ENCODE measurements at regions not wholly inside any gene's neighbourhood (a gene's known extent, or its start where the extent isn't known, plus 50 kb on each side); places are given as distances from the start of the nearest gene placed in this dataset.

DNA sequence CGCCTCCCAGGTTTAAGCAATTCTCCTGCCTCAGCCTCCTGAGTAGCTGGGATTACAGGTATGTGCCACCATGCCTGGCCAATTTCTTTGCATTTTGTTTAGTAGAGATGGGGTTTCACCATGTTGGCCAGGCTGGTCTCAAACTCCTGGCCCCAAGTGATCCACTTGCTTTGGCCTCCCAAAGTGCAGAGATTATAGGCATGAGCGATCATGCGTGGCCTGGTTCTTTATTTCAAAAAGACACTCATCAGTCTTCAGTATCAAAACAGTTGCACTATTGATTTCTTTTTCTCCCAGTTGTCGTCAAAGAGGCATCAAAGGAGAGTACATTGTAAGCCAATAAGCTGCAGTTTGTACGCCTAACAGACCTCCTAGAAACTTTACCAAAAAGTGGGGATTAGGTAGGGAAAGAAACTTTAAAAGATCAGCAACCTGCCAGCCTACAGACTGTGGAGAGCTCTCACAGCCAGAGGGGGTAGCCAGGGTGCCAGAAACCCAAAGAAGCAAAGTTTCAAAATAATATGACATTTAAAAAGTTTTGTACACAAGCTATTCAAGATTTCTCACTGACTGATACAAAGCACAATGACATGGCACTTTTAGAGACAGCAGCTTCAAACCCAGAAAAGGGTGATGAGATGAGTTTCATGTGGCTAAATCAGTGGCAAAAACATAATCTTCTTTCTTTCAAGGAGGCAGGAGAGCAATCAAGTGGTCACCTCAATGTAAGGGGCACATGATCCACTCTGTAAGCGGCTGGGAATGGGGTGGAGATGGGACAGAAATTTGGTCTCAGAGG is 83.0 kb upstream of the RALY start:
- Histone ChIP-seq H3K36me3 (replicated peaks; ENCODE audit: low read depth, low read length) (no peaks in the 10 kb centered on the region), H3K79me2 (ENCODE audit: low read length) (no peaks in the 10 kb centered on the region), H2AFZ (ENCODE audit: low read depth, low read length) (no peak overlapping the region), H4K20me1 (ENCODE audit: insufficient read depth, low read length) (no peaks in the 10 kb centered on the region), H3K9me3 (ENCODE audit: insufficient read depth, low read length) (no peaks in the 10 kb centered on the region), H3K27me3 (ENCODE audit: low read depth, low read length) (peaks cover 7% of the 10 kb centered on the region; the same call in 1 of the 2 replicates), H3K4me3 (ENCODE audit: low read length) (no peak overlapping the region), H3K4me2 (ENCODE audit: low read length) (no peak overlapping the region), H3K27ac (ENCODE audit: low read length) (no peak overlapping the region), H3K4me1 (ENCODE audit: low read length) (peaks cover 12% of the 10 kb centered on the region), H3K9ac (ENCODE audit: low read length) (no peak overlapping the region)
- TF ChIP-seq EZH2phosphoT487 (IDR thresholded peaks at IDR 0.05; ENCODE audit: low read depth): no peak
- TF ChIP-seq, protein P1, sequence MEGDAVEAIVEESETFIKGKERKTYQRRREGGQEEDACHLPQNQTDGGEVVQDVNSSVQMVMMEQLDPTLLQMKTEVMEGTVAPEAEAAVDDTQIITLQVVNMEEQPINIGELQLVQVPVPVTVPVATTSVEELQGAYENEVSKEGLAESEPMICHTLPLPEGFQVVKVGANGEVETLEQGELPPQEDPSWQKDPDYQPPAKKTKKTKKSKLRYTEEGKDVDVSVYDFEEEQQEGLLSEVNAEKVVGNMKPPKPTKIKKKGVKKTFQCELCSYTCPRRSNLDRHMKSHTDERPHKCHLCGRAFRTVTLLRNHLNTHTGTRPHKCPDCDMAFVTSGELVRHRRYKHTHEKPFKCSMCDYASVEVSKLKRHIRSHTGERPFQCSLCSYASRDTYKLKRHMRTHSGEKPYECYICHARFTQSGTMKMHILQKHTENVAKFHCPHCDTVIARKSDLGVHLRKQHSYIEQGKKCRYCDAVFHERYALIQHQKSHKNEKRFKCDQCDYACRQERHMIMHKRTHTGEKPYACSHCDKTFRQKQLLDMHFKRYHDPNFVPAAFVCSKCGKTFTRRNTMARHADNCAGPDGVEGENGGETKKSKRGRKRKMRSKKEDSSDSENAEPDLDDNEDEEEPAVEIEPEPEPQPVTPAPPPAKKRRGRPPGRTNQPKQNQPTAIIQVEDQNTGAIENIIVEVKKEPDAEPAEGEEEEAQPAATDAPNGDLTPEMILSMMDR (IDR thresholded peaks at IDR 0.05; ENCODE audit: low read depth, low read length): no peak

DNA sequence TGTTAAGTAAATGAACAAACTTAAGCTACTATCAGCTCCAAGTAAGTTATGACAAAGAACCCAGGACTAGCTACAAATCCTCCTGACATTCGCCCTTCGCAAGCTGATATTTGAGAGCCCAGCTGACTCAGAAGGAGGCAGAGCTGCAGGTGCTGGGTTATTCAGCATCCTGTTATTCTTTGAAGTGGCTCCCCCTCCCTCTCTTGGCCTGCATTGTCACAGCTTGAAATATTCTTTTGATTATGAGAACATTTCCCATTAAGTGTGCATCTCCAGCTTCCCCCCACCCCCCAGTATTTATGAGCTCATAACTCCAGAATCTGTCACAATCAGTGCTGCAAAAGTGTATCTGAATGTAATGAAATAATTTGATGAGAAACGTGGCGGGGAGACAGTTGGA is 78.8 kb upstream of the RALY start:
- no peaks in the 10 kb centered on the region for H3K27me3 ChIP-seq (ENCODE audit: low read depth, low read length)
- H3K9me3 ChIP-seq (ENCODE audit: insufficient read depth, low read length): no peaks in the 10 kb centered on the region
- no peak overlapping the region for H3K9ac ChIP-seq (ENCODE audit: low read length)
- no peak overlapping the region for H2AFZ ChIP-seq (ENCODE audit: low read depth, low read length)
- H3K4me2 ChIP-seq (ENCODE audit: low read length): no peak overlapping the region
- no peak for TF ChIP-seq EZH2phosphoT487 (IDR thresholded peaks at IDR 0.05; ENCODE audit: low read depth)
- TF ChIP-seq, protein P1 (IDR thresholded peaks at IDR 0.05; ENCODE audit: low read depth, low read length): peak; percentile 33
- H3K79me2 ChIP-seq (ENCODE audit: low read length): no peaks in the 10 kb centered on the region
- H3K4me1 ChIP-seq (ENCODE audit: low read length): peaks cover 35% of the 10 kb centered on the region
- no peak overlapping the region for H3K27ac ChIP-seq (ENCODE audit: low read length)
- H4K20me1 ChIP-seq (ENCODE audit: insufficient read depth, low read length): no peaks in the 10 kb centered on the region
- no peak overlapping the region for H3K4me3 ChIP-seq (ENCODE audit: low read length)
- H3K36me3 ChIP-seq (replicated peaks; ENCODE audit: low read depth, low read length): no peaks in the 10 kb centered on the region

DNA sequence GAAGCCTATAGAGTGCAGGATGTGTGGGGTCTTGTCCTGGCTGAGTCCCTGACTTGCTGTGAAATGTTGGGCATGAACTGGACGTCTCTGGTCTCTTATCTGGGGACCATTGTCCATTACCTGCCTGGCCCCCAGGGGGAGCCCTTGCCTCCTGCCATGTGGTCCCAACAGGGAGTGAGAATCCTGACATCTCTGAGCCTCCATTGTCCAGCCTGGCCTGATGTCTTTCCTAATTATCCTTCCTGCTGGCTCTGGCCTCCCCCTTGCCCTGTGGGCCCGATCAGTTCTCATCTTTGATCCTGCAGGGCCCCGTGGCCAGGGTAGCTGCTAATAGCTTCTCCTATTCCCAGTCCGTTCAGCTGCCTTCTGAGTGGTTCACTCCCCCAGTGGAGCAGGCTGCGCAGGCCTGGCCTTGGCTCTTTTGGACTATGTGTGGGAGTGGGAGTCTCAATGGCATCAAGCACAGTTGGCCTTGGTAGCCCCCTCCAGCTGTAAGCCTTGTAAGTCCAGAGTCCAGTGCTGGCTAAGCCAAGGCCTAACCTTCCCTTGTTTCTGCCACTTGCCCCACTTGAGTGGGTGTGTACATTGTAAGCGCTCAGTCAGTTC is 77.9 kb upstream of the RALY start:
- H3K4me1 ChIP-seq (ENCODE audit: low read length): peaks cover 37% of the 10 kb centered on the region

DNA sequence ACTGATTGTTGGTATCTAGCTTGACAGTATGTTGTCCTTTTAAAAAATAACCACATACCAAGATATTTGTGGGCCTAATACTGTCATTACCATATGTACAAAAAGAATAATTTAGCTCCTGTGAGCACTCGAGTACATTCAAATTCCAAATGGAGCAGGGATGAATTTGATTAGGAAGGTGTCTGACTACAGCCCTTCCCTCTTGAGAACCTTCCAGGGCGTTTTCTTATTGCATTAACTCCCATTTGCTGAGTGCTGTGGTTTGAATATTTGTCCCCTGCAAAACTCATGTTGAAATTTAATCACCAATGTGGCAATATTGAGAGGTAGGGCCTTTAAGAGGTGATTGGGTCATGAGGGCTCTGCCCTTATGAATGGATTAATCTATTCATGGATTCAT is 76.9 kb upstream of the RALY start:
- H2AFZ ChIP-seq (ENCODE audit: low read depth, low read length): no peak overlapping the region
- H3K4me3 ChIP-seq (ENCODE audit: low read length): no peak overlapping the region
- H3K4me1 ChIP-seq (ENCODE audit: low read length): peaks cover 37% of the 10 kb centered on the region
- no peaks in the 10 kb centered on the region for H3K27me3 ChIP-seq (ENCODE audit: low read depth, low read length)
- no peaks in the 10 kb centered on the region for H4K20me1 ChIP-seq (ENCODE audit: insufficient read depth, low read length)
- no peaks in the 10 kb centered on the region for H3K36me3 ChIP-seq (replicated peaks; ENCODE audit: low read depth, low read length)
- H3K4me2 ChIP-seq (ENCODE audit: low read length): no peak overlapping the region
- H3K9ac ChIP-seq (ENCODE audit: low read length): no peak overlapping the region
- no peak for TF ChIP-seq EZH2phosphoT487 (IDR thresholded peaks at IDR 0.05; ENCODE audit: low read depth)
- TF ChIP-seq, protein P1 (IDR thresholded peaks at IDR 0.05; ENCODE audit: low read depth, low read length): no peak
- no peak overlapping the region for H3K27ac ChIP-seq (ENCODE audit: low read length)
- no peaks in the 10 kb centered on the region for H3K79me2 ChIP-seq (ENCODE audit: low read length)
- no peaks in the 10 kb centered on the region for H3K9me3 ChIP-seq (ENCODE audit: insufficient read depth, low read length)

More for the DNA sequence above, 77.9 kb upstream of the RALY start:
- Histone ChIP-seq H3K4me2 (ENCODE audit: low read length) (no peak overlapping the region), H3K27ac (ENCODE audit: low read length) (no peak overlapping the region), H3K9me3 (ENCODE audit: insufficient read depth, low read length) (no peaks in the 10 kb centered on the region), H3K27me3 (ENCODE audit: low read depth, low read length) (no peaks in the 10 kb centered on the region), H4K20me1 (ENCODE audit: insufficient read depth, low read length) (no peaks in the 10 kb centered on the region), H2AFZ (ENCODE audit: low read depth, low read length) (no peak overlapping the region), H3K36me3 (replicated peaks; ENCODE audit: low read depth, low read length) (no peaks in the 10 kb centered on the region), H3K4me3 (ENCODE audit: low read length) (no peak overlapping the region), H3K79me2 (ENCODE audit: low read length) (no peaks in the 10 kb centered on the region), H3K9ac (ENCODE audit: low read length) (no peak overlapping the region)
- TF ChIP-seq, protein P1 (IDR thresholded peaks at IDR 0.05; ENCODE audit: low read depth, low read length): peak; percentile 81
- TF ChIP-seq EZH2phosphoT487 (IDR thresholded peaks at IDR 0.05; ENCODE audit: low read depth): no peak
